Heart left ventricle (tissue), 13 donors: ENCODE measurements at regions not wholly inside any gene's neighbourhood (a gene's known extent, or its start where the extent isn't known, plus 50 kb on each side); places are given as distances from the start of the nearest gene placed in this dataset.

Experiments
- CTCF ChIP-seq, 12 donors: fragments of 200-600 bp; sonication (generic) in 4 of 12; IDR thresholded peaks; one replicate each; pipeline versions ENCODE4 v1.5.0 to v1.8.0; 2018 to 2022; ENCODE audit warnings: antibody characterized with exemption in 12 of 12, mild to moderate bottlenecking in 5 of 12
- POLR2A ChIP-seq, 2 donors: fragments of 450-650 bp; IDR thresholded peaks; one replicate each; pipeline ENCODE4 v1.6.1; 2017; ENCODE audit warnings: antibody characterized with exemption in 2 of 2, mild to moderate bottlenecking in 2 of 2, moderate library complexity in 2 of 2
- donor health status: ischemic (EF 13 %, LVEDD 7.1; RV severe dilation, severe dysfunction).
- donor health status: DM: no; HTN: yes; CAD: no.
- donor health status: DM: no; HTN: no; CAD: no.
- donor health status: ischemic (EF 25% LVEDD 6.9; RV normal size, moderate dysfunction).
- donor health status: ischemic (EF 25% LVEDD 5.7; RV mildly dilated, moderate dysfunction).
- donor health status: ischemic (EF 35%, LVEDD 5.7; RV mildly dilated, moderate dysfunction).
- donor health status: nonischemic (EF 11% LVEDD 7.7; RV severe dilation, severe dysfunction).
- donor health status: DM: yes; HTN: yes; CAD: no.
- donor health status: PGD.
- donor health status: ischemic (EF 29% LVEDD 5.4; RV normal size, mild dysfunction).
- donor health status: nonischemic (EF 23%, LVEDD 6.1; RV moderate dilation, normal function).

GRCh38 chr1:2856066-2856390 lies 54.5 kb upstream of the TTC34 start:
- TF ChIP-seq CTCF (IDR thresholded peaks at IDR 0.05) = no peak
- no peak for TF ChIP-seq POLR2A (IDR thresholded peaks at IDR 0.05)
